ENCODE measurements at regions not wholly inside any gene's neighbourhood (a gene's known extent, or its start where the extent isn't known, plus 50 kb on each side); places are given as distances from the start of the nearest gene placed in this dataset.
"Not testable (repeated sequence)": the region's sequence is repeated elsewhere in the genome, so short reads cannot be mapped to it uniquely, and the experiment has no call there.

DNA sequence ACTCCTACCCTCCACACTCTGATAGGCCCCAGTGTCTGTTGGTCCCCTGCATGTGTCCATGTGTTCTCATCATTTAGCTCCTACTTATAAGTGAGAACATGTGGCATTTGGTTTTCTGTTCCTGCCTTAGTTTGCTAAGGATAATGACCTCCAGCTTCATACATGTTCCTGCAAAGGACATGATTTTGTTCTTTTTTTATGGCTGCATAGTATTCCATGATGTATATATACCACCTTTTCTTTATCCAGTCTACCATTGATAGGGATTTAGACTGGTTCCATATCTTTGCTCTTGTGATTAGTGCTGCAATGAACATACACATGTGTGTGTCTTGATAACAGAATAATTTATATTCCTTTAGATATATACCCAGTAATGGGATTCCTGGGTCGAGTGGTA, 67.9 kb downstream of the MSX2 start:
- DNase-seq, ATAC-seq: not testable (repeated sequence)

DNA sequence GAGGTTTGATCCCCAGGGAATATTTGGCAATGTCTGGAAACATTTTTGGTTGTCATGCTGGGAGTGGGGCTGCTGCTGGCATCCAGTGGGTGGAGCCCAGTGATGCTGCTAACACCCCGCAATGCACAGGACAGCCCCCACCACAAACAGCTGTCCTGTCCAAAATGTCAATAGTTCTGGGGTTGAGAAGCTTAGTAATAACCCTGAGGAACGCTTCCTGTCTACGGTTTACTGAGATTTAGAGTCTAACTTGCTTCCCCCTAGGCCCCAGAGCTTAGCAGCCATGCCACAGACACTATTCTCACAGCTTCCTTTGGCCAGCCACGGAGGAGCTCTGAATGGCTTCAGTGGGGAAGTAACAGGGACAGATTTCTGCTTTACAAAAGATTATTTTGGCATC, 66.5 kb downstream of the MSX2 start:
- ATAC-seq (no peak), DNase-seq (no peak)

GRCh38 chr5:174789596-174789995, 65.2 kb downstream of the MSX2 start:
- ATAC-seq (no peak), DNase-seq (no peak)

GRCh38 chr5:174785120-174785680, 60.8 kb downstream of the MSX2 start:
- ATAC-seq = no peak

More at GRCh38 chr5:174785120-174785680, 60.8 kb downstream of the MSX2 start:
- DNase-seq = no peak

Measured in stimulated activated naive CD8-positive, alpha-beta T cell treated with anti-CD3 and anti-CD28 coated beads, Interleukin-15, Interleukin-2, amounts not matched to agents 100 U/mL and 50 U/mL, for 24 hours (primary cell).